ENCODE measurements at regions not wholly inside any gene's neighbourhood (a gene's known extent, or its start where the extent isn't known, plus 50 kb on each side); places are given as distances from the start of the nearest gene placed in this dataset.

DNA sequence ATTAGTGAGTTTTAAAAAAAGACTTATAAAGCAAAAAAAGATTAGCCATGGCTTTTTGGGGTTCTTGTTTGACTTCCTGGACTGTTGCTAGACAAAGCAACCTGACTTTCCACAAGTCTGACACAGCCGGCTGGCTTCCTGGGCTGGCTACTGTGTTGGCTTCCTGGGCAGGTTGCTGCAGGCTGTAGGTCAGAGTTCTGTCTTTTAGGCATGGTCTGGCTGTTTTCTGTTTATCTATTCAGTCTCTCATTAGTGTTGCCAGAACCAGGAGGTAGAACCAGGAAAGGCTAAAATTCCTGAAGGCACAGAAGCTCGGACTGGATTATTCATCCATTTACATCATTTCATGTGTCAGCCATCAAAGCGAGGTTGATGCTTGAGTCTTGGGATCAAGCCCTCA, 88.6 kb upstream of the SLC35F3 start:
- H2AFZ ChIP-seq (ENCODE audit: insufficient read depth, low read depth, low read length, poor library complexity, severe bottlenecking), result no peak overlapping the region
- H3K79me2 ChIP-seq (ENCODE audit: control insufficient read depth, insufficient read depth, low read length), result no peaks in the 10 kb centered on the region
- no peaks in the 10 kb centered on the region for H3K27me3 ChIP-seq (replicated peaks in 1 of 4; ENCODE audit: control extremely low read depth in 1 of 4, control insufficient read depth in 3 of 4, insufficient read depth in 4 of 4, low read length in 3 of 4)
- Mint-ChIP-seq H3K27ac (no peak overlapping the region), H3K4me1 (no peaks in the 10 kb centered on the region), H3K4me3 (no peak overlapping the region), H3K27me3 (no peaks in the 10 kb centered on the region), H3K9me3 (ENCODE audit: insufficient read depth) (no peaks in the 10 kb centered on the region)
- no peak for TF ChIP-seq EZH2 (IDR thresholded peaks at IDR 0.05; ENCODE audit: borderline replicate concordance, insufficient read depth, low read depth, low read length, poor library complexity, severe bottlenecking)
- TF ChIP-seq, protein P1, sequence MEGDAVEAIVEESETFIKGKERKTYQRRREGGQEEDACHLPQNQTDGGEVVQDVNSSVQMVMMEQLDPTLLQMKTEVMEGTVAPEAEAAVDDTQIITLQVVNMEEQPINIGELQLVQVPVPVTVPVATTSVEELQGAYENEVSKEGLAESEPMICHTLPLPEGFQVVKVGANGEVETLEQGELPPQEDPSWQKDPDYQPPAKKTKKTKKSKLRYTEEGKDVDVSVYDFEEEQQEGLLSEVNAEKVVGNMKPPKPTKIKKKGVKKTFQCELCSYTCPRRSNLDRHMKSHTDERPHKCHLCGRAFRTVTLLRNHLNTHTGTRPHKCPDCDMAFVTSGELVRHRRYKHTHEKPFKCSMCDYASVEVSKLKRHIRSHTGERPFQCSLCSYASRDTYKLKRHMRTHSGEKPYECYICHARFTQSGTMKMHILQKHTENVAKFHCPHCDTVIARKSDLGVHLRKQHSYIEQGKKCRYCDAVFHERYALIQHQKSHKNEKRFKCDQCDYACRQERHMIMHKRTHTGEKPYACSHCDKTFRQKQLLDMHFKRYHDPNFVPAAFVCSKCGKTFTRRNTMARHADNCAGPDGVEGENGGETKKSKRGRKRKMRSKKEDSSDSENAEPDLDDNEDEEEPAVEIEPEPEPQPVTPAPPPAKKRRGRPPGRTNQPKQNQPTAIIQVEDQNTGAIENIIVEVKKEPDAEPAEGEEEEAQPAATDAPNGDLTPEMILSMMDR (IDR thresholded peaks at IDR 0.05), result no peak
- no peak overlapping the region for H3K4me3 ChIP-seq (ENCODE audit: control extremely low read depth in 1 of 5, extremely low read depth in 1 of 5, insufficient read depth in 1 of 5, low read depth in 2 of 5, low read length in 4 of 5)
- H3K36me3 ChIP-seq (replicated peaks in 1 of 2; ENCODE audit: control extremely low read depth in 1 of 2, control insufficient read depth in 1 of 2, extremely low read depth in 1 of 2, insufficient read depth in 2 of 2, low read length in 1 of 2), result no peaks in the 10 kb centered on the region
- POLR2A ChIA-PET, result no interaction called here
- no peak overlapping the region for H3K27ac ChIP-seq (ENCODE audit: low read length in 2 of 2)
- no peaks in the 10 kb centered on the region for H4K20me1 ChIP-seq (ENCODE audit: control insufficient read depth, insufficient read depth, low read length, poor library complexity, severe bottlenecking)
- H3K4me1 ChIP-seq (ENCODE audit: control insufficient read depth in 2 of 2, insufficient read depth in 2 of 2, low read length in 2 of 2), result no peaks in the 10 kb centered on the region
- CTCF ChIA-PET, result no interaction called here
- no peak overlapping the region for H3K4me2 ChIP-seq (replicated peaks; ENCODE audit: low read depth, low read length, poor library complexity, severe bottlenecking)
- DNase-seq, result no peak
- intact Hi-C loops (cut with micrococcal nuclease), result no loop called here
- H3K9me3 ChIP-seq (ENCODE audit: control extremely low read depth in 1 of 3, control insufficient read depth in 2 of 3, insufficient read depth in 1 of 3, low read length in 2 of 3), result peaks cover 0 to 3% (median 0%) of the 10 kb centered on the region in 3 donors
- H3K9ac ChIP-seq (ENCODE audit: low read length), result no peak overlapping the region
- 29% methylated on average over 1 of the region's 3 CpGs for WGBS (ENCODE audit: insufficient coverage)
- no peak for ATAC-seq (ENCODE audit: low read depth)

DNA sequence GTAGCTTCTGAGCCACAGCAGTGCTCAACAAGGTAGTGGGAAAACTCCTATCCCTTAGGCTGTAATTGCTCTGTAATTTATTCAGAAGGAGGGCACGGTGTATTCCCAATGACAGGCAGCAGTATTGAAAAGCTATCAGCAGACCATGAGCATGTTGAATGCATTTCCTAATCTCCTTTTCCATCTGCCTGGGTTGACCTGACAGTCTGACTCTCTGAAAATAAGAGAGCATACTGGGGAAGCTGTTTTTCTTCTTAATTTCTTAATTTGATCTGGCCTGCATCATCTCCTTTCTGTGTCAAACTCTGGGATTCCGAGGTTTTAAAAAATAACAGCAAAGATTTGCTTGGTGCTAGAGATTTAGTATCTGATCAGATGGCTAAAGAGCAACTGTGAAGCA, 88.1 kb upstream of the SLC35F3 start:
- WGBS (ENCODE audit: insufficient coverage), result no CpG with 5 or more reads among the region's 2 CpGs
- no peak overlapping the region for H3K4me3 ChIP-seq (ENCODE audit: control extremely low read depth in 1 of 5, extremely low read depth in 1 of 5, insufficient read depth in 1 of 5, low read depth in 2 of 5, low read length in 4 of 5)
- no peak for TF ChIP-seq EZH2 (IDR thresholded peaks at IDR 0.05; ENCODE audit: borderline replicate concordance, insufficient read depth, low read depth, low read length, poor library complexity, severe bottlenecking)
- TF ChIP-seq, protein P1 (IDR thresholded peaks at IDR 0.05), result no peak
- H3K36me3 ChIP-seq (replicated peaks in 1 of 2; ENCODE audit: control extremely low read depth in 1 of 2, control insufficient read depth in 1 of 2, extremely low read depth in 1 of 2, insufficient read depth in 2 of 2, low read length in 1 of 2), result no peaks in the 10 kb centered on the region
- H3K27me3 Mint-ChIP-seq, result no peaks in the 10 kb centered on the region
- H2AFZ ChIP-seq (ENCODE audit: insufficient read depth, low read depth, low read length, poor library complexity, severe bottlenecking), result no peak overlapping the region
- no peaks in the 10 kb centered on the region for H3K4me1 Mint-ChIP-seq
- ChIA-PET POLR2A (no interaction called here), CTCF (no interaction called here)
- no peak overlapping the region for H3K4me3 Mint-ChIP-seq
- H3K4me1 ChIP-seq (ENCODE audit: control insufficient read depth in 2 of 2, insufficient read depth in 2 of 2, low read length in 2 of 2), result no peaks in the 10 kb centered on the region
- DNase-seq, result no peak
- intact Hi-C loops (cut with micrococcal nuclease), result no loop called here
- H3K27ac Mint-ChIP-seq, result no peak overlapping the region
- H3K27ac ChIP-seq (ENCODE audit: low read length in 2 of 2), result no peak overlapping the region
- no peak for ATAC-seq (ENCODE audit: low read depth)
- H3K27me3 ChIP-seq (replicated peaks in 1 of 4; ENCODE audit: control extremely low read depth in 1 of 4, control insufficient read depth in 3 of 4, insufficient read depth in 4 of 4, low read length in 3 of 4), result no peaks in the 10 kb centered on the region
- H3K9ac ChIP-seq (ENCODE audit: low read length), result no peak overlapping the region
- H3K79me2 ChIP-seq (ENCODE audit: control insufficient read depth, insufficient read depth, low read length), result no peaks in the 10 kb centered on the region
- H4K20me1 ChIP-seq (ENCODE audit: control insufficient read depth, insufficient read depth, low read length, poor library complexity, severe bottlenecking), result no peaks in the 10 kb centered on the region
- no peak overlapping the region for H3K4me2 ChIP-seq (replicated peaks; ENCODE audit: low read depth, low read length, poor library complexity, severe bottlenecking)
- peaks cover 0 to 3% (median 0%) of the 10 kb centered on the region in 3 donors for H3K9me3 ChIP-seq (ENCODE audit: control extremely low read depth in 1 of 3, control insufficient read depth in 2 of 3, insufficient read depth in 1 of 3, low read length in 2 of 3)
- H3K9me3 Mint-ChIP-seq (ENCODE audit: insufficient read depth), result no peaks in the 10 kb centered on the region

Data from B cell (primary cell).